ENCODE measurements at regions not wholly inside any gene's neighbourhood (a gene's known extent, or its start where the extent isn't known, plus 50 kb on each side); places are given as distances from the start of the nearest gene placed in this dataset.

GRCh38 chr7:35405461-35405860, 151.6 kb upstream of the TBX20 start:
- TF ChIP-seq EZH2 (IDR thresholded peaks at IDR 0.05; ENCODE audit: low read length, missing control alignments) (no peak), CTCF (conservative IDR thresholded peaks at IDR 0.05 in 1 of 2, IDR thresholded peaks at IDR 0.05 in 1 of 2; ENCODE audit: low read depth in 1 of 2, low read length in 2 of 2) (no peak)
